CD8-positive, alpha-beta memory T cell (primary cell): ENCODE measurements at regions not wholly inside any gene's neighbourhood (a gene's known extent, or its start where the extent isn't known, plus 50 kb on each side); places are given as distances from the start of the nearest gene placed in this dataset.

Experiments used
- CTCF ChIA-PET: fragments of 350-600 bp; sonication (Branson Sonifier 250); formaldehyde crosslinking; loops from one replicate; lab custom pipeline; 2021; ENCODE audit warnings: antibody characterized with exemption; lab: Charles Lee
- POLR2A ChIA-PET: fragments of 350-600 bp; sonication (Branson Sonifier 250); formaldehyde crosslinking; loops from one replicate; lab custom pipeline; 2021; ENCODE audit warnings: antibody characterized with exemption; lab: Charles Lee
- DNase-seq, 5 donors: peaks; one replicate each; pipeline versions ENCODE4 v3.0.0 to v3.0.0-alpha.2; 2020 to 2022; ENCODE audit warnings: mixed read lengths in 1 of 5
- H3K27ac ChIP-seq: one replicate; pipeline ENCODE4 v1.7.0; 2013; ENCODE audit warnings: low read depth, mild to moderate bottlenecking, low read length, moderate library complexity
- H3K27me3 ChIP-seq: 2 replicates; pipeline ENCODE4 v1.7.0; 2013; ENCODE audit warnings: low read length, mild to moderate bottlenecking; ENCODE audit not compliant: insufficient read depth, poor library complexity, severe bottlenecking
- H3K36me3 ChIP-seq: 2 replicates; pipeline ENCODE4 v1.7.0; 2013; ENCODE audit warnings: mild to moderate bottlenecking, low read length, moderate library complexity; ENCODE audit not compliant: insufficient read depth
- H3K4me1 ChIP-seq: 2 replicates; pipeline ENCODE4 v1.7.0; 2013; ENCODE audit warnings: mild to moderate bottlenecking, low read length, moderate library complexity; ENCODE audit not compliant: insufficient read depth
- H3K4me3 ChIP-seq: 2 replicates; pipeline ENCODE4 v1.7.0; 2013; ENCODE audit warnings: mild to moderate bottlenecking, low read length
- H3K9me3 ChIP-seq: 2 replicates; pipeline ENCODE4 v1.7.0; 2013; ENCODE audit warnings: mild to moderate bottlenecking, low read length
- H3K27ac Mint-ChIP-seq, 8 donors: one replicate each; pipeline ENCODE4 v1.8.0; 2020 to 2021; ENCODE audit warnings: mixed read lengths in 8 of 8, mild to moderate bottlenecking in 6 of 8, inconsistent platforms in 3 of 8, moderate library complexity in 3 of 8
- H3K27me3 Mint-ChIP-seq, 2 donors: one replicate each; pipeline ENCODE4 v1.8.0; 2020 to 2021; ENCODE audit warnings: mixed read lengths in 2 of 2, mild to moderate bottlenecking in 1 of 2, moderate library complexity in 1 of 2
- H3K36me3 Mint-ChIP-seq, 3 donors: one replicate each; pipeline ENCODE4 v1.8.0; 2020 to 2021; ENCODE audit warnings: mixed read lengths in 3 of 3, inconsistent platforms in 1 of 3, mild to moderate bottlenecking in 1 of 3
- H3K4me1 Mint-ChIP-seq, 3 donors: one replicate each; pipeline ENCODE4 v1.8.0; 2020 to 2021; ENCODE audit warnings: mixed read lengths in 3 of 3, inconsistent platforms in 1 of 3, mild to moderate bottlenecking in 1 of 3
- H3K4me3 Mint-ChIP-seq, 7 donors: one replicate each; pipeline ENCODE4 v1.8.0; 2020 to 2021; ENCODE audit warnings: mixed read lengths in 7 of 7, mild to moderate bottlenecking in 6 of 7, moderate library complexity in 4 of 7, inconsistent platforms in 2 of 7
- H3K9me3 Mint-ChIP-seq, 5 donors: one replicate each; pipeline ENCODE4 v1.8.0; 2020 to 2022; ENCODE audit warnings: mixed read lengths in 5 of 5, mild to moderate bottlenecking in 3 of 5, moderate library complexity in 2 of 5, inconsistent platforms in 1 of 5

GRCh38 chr7:130939321-130940095 lies 205.5 kb upstream of the KLF14 start:
- Mint-ChIP-seq H3K9me3 (no peaks in the 10 kb centered on the region), H3K27me3 (peaks cover 0 to 5% of the 10 kb centered on the region in 2 donors), H3K4me1 (peaks cover 83 to 96% (median 96%) of the 10 kb centered on the region in 3 donors), H3K4me3 (peak overlapping the region; percentile 85 to 98 (median 93)), H3K27ac (peak overlapping the region; percentile 87 to 97 (median 96)), H3K36me3 (peaks cover 10 to 80% (median 14%) of the 10 kb centered on the region in 3 donors)
- Histone ChIP-seq H3K36me3 (peaks cover 10% of the 10 kb centered on the region), H3K4me1 (peaks cover 79% of the 10 kb centered on the region), H3K27ac (peak overlapping the region; percentile 22), H3K4me3 (peak overlapping the region; percentile 11), H3K27me3 (no peaks in the 10 kb centered on the region), H3K9me3 (no peaks in the 10 kb centered on the region)
- CTCF ChIA-PET = interaction anchor here (0.8 to 3.1 kb wide), 11 partner anchors 8 to 43 kb away, joined by 3 to 11 read pairs (median 5); no protein-coding TSS in a partner anchor
- no peak for DNase-seq
- POLR2A ChIA-PET = interaction anchor here (0.6 to 3.0 kb wide), 10 partner anchors 9 to 32 kb away, joined by 3 to 14 read pairs (median 7); no protein-coding TSS in a partner anchor

- H3K27ac ChIP-seq = peak overlapping the region; percentile 77
- H3K27me3 Mint-ChIP-seq = peaks cover 0 to 5% of the 10 kb centered on the region in 2 donors
Measured at GRCh38 chr7:130940326-130940725, 206.3 kb upstream of the KLF14 start.

GRCh38 chr7:130940907-130941306 lies 206.9 kb upstream of the KLF14 start:
- peaks cover 86% of the 10 kb centered on the region for H3K4me1 ChIP-seq
- POLR2A ChIA-PET = interaction anchor here (1.3 to 3.0 kb wide), 3 partner anchors 10 to 27 kb away, joined by 4 to 14 read pairs (median 9); no protein-coding TSS in a partner anchor
- Mint-ChIP-seq H3K27ac (peak overlapping the region; percentile 87 to 99 (median 96)), H3K4me3 (peak overlapping the region; percentile 85 to 98 (median 93)), H3K27me3 (peaks cover 0 to 5% of the 10 kb centered on the region in 2 donors), H3K4me1 (peaks cover 87 to 97% (median 96%) of the 10 kb centered on the region in 3 donors), H3K9me3 (no peaks in the 10 kb centered on the region), H3K36me3 (peaks cover 7 to 80% (median 13%) of the 10 kb centered on the region in 3 donors)
- no peaks in the 10 kb centered on the region for H3K27me3 ChIP-seq
- H3K9me3 ChIP-seq = no peaks in the 10 kb centered on the region
- H3K36me3 ChIP-seq = peaks cover 7% of the 10 kb centered on the region
- DNase-seq = no peak
- H3K4me3 ChIP-seq = peak overlapping the region; percentile 52
- CTCF ChIA-PET = interaction anchor here (1.2 to 2.5 kb wide), 6 partner anchors 9 to 44 kb away, joined by 3 to 9 read pairs (median 6); no protein-coding TSS in a partner anchor
- H3K27ac ChIP-seq = peak overlapping the region; percentile 77

More at GRCh38 chr7:130940326-130940725, 206.3 kb upstream of the KLF14 start:
- no peak for DNase-seq
- Mint-ChIP-seq H3K9me3 (no peaks in the 10 kb centered on the region), H3K4me3 (peak overlapping the region; percentile 85 to 98 (median 93)), H3K27ac (peak overlapping the region; percentile 87 to 99 (median 96)), H3K4me1 (peaks cover 87 to 97% (median 96%) of the 10 kb centered on the region in 3 donors), H3K36me3 (peaks cover 10 to 80% (median 14%) of the 10 kb centered on the region in 3 donors)
- Histone ChIP-seq H3K4me1 (peaks cover 86% of the 10 kb centered on the region), H3K36me3 (peaks cover 9% of the 10 kb centered on the region), H3K27me3 (no peaks in the 10 kb centered on the region), H3K9me3 (no peaks in the 10 kb centered on the region), H3K4me3 (no peak overlapping the region)
- ChIA-PET CTCF (interaction anchor here (0.8 to 2.5 kb wide), 5 partner anchors 9 to 27 kb away, joined by 3 to 9 read pairs (median 5); no protein-coding TSS in a partner anchor), POLR2A (interaction anchor here (0.9 to 3.0 kb wide), 2 partner anchors 20 to 27 kb away, joined by 3 to 14 read pairs; no protein-coding TSS in a partner anchor)

- Histone ChIP-seq H3K9me3 (no peaks in the 10 kb centered on the region), H3K4me1 (peaks cover 85% of the 10 kb centered on the region), H3K27ac (peak overlapping the region; percentile 77), H3K36me3 (peaks cover 7% of the 10 kb centered on the region), H3K27me3 (no peaks in the 10 kb centered on the region), H3K4me3 (peak overlapping the region; percentile 52)
- ChIA-PET POLR2A (interaction anchor here (0.6 to 3.0 kb wide), 4 partner anchors 9 to 157 kb away, joined by 4 to 14 read pairs (median 6); no protein-coding TSS in a partner anchor), CTCF (interaction anchor here (1.2 to 2.5 kb wide), 6 partner anchors 8 to 44 kb away, joined by 3 to 9 read pairs (median 6); no protein-coding TSS in a partner anchor)
- H3K4me1 Mint-ChIP-seq = peaks cover 88 to 97% (median 96%) of the 10 kb centered on the region in 3 donors
- H3K27ac Mint-ChIP-seq = peak overlapping the region; percentile 87 to 99 (median 96)
- H3K4me3 Mint-ChIP-seq = peak overlapping the region; percentile 85 to 98 (median 93)
- H3K27me3 Mint-ChIP-seq = peaks cover 0 to 4% of the 10 kb centered on the region in 2 donors
- H3K9me3 Mint-ChIP-seq = no peaks in the 10 kb centered on the region
- peaks cover 7 to 78% (median 13%) of the 10 kb centered on the region in 3 donors for H3K36me3 Mint-ChIP-seq
- DNase-seq = peak in 3 of 5 donors; percentile 51 to 64 (median 56)
Measured at GRCh38 chr7:130941322-130942210, 207.6 kb upstream of the KLF14 start.

- Mint-ChIP-seq H3K27me3 (peaks cover 0 to 3% of the 10 kb centered on the region in 2 donors), H3K9me3 (no peaks in the 10 kb centered on the region), H3K4me1 (peaks cover 86 to 97% (median 96%) of the 10 kb centered on the region in 3 donors), H3K27ac (peak overlapping the region; percentile 87 to 99 (median 96)), H3K36me3 (peaks cover 7 to 75% (median 13%) of the 10 kb centered on the region in 3 donors), H3K4me3 (peak overlapping the region; percentile 85 to 98 (median 93))
- ChIA-PET POLR2A (interaction anchor here (1.3 to 3.0 kb wide), 3 partner anchors 8 to 29 kb away, joined by 4 to 14 read pairs (median 9); no protein-coding TSS in a partner anchor), CTCF (interaction anchor here (1.2 to 10.1 kb wide), 5 partner anchors 8 to 45 kb away, joined by 3 to 56 read pairs (median 6); no protein-coding TSS in a partner anchor)
- Histone ChIP-seq H3K36me3 (peaks cover 7% of the 10 kb centered on the region), H3K9me3 (no peaks in the 10 kb centered on the region), H3K27me3 (no peaks in the 10 kb centered on the region), H3K4me3 (peak overlapping the region; percentile 52), H3K4me1 (peaks cover 85% of the 10 kb centered on the region), H3K27ac (peak overlapping the region; percentile 77)
- DNase-seq = peak in 3 of 5 donors; percentile 42 to 64 (median 58)
Measured at GRCh38 chr7:130942211-130942964, 208.4 kb upstream of the KLF14 start.

- peaks cover 91 to 100% (median 100%) of the 10 kb centered on the region in 3 donors for H3K4me1 Mint-ChIP-seq
- H3K9me3 ChIP-seq = no peaks in the 10 kb centered on the region
- peak overlapping the region; percentile 87 to 99 (median 96) for H3K27ac Mint-ChIP-seq
- peaks cover 7 to 77% (median 15%) of the 10 kb centered on the region in 3 donors for H3K36me3 Mint-ChIP-seq
- H3K4me3 Mint-ChIP-seq = peak overlapping the region; percentile 85 to 98 (median 93)
- peaks cover 0 to 3% of the 10 kb centered on the region in 2 donors for H3K27me3 Mint-ChIP-seq
- H3K4me3 ChIP-seq = peak overlapping the region; percentile 52
- POLR2A ChIA-PET = interaction anchor here (1.8 kb wide), 1 partner anchor 13 kb away, joined by 11 read pairs; no protein-coding TSS in a partner anchor
- H3K27ac ChIP-seq = peak overlapping the region; percentile 77
- no peaks in the 10 kb centered on the region for H3K27me3 ChIP-seq
- CTCF ChIA-PET = interaction anchor here (10.1 kb wide), 1 partner anchor 15 kb away, joined by 56 read pairs; no protein-coding TSS in a partner anchor
- peak in 2 of 5 donors; percentile 62 for DNase-seq
- no peaks in the 10 kb centered on the region for H3K9me3 Mint-ChIP-seq
- H3K36me3 ChIP-seq = peaks cover 7% of the 10 kb centered on the region
- peaks cover 84% of the 10 kb centered on the region for H3K4me1 ChIP-seq
Measured at GRCh38 chr7:130943336-130943901, 209.4 kb upstream of the KLF14 start.
